NB4 (cell line): ENCODE measurements at regions not wholly inside any gene's neighbourhood (a gene's known extent, or its start where the extent isn't known, plus 50 kb on each side); places are given as distances from the start of the nearest gene placed in this dataset.

Experiments
- POLR2A ChIP-seq: IDR thresholded peaks from 2 replicates; pipeline ENCODE4 v1.6.1; 2011; ENCODE audit warnings: mild to moderate bottlenecking; ENCODE audit not compliant: insufficient read length; ENCODE audit errors: extremely low read depth
- TF ChIP-seq, protein P1 (sequence below): IDR thresholded peaks from one replicate; pipeline ENCODE4 v1.5.1; 2012; ENCODE audit warnings: low read depth, low read length

DNA sequence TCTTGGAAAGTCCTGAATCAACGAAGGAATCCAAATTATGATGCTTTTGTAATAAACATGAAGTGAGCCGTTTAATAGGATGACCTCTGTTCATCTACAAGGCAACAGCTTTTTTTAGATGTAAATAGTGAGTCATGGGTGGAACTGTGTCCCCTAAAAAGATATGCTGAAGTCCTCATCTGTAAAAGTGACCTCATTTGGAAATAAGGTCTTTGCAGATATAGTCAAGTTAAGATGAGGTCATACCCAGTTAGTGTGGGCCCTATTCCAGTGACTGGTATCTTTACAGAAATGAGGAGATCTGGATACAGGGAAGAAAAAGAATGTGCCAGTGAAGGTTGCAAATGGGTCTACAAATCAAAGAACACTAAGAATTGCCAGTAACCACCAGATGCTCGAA is 1287.3 kb upstream of the ADGRL4 start:
- TF ChIP-seq, protein P1, sequence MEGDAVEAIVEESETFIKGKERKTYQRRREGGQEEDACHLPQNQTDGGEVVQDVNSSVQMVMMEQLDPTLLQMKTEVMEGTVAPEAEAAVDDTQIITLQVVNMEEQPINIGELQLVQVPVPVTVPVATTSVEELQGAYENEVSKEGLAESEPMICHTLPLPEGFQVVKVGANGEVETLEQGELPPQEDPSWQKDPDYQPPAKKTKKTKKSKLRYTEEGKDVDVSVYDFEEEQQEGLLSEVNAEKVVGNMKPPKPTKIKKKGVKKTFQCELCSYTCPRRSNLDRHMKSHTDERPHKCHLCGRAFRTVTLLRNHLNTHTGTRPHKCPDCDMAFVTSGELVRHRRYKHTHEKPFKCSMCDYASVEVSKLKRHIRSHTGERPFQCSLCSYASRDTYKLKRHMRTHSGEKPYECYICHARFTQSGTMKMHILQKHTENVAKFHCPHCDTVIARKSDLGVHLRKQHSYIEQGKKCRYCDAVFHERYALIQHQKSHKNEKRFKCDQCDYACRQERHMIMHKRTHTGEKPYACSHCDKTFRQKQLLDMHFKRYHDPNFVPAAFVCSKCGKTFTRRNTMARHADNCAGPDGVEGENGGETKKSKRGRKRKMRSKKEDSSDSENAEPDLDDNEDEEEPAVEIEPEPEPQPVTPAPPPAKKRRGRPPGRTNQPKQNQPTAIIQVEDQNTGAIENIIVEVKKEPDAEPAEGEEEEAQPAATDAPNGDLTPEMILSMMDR = no peak
- no peak for TF ChIP-seq POLR2A
